22Rv1 (cell line): ENCODE measurements at regions not wholly inside any gene's neighbourhood (a gene's known extent, or its start where the extent isn't known, plus 50 kb on each side); places are given as distances from the start of the nearest gene placed in this dataset.
"Not testable (repeated sequence)": the region's sequence is repeated elsewhere in the genome, so short reads cannot be mapped to it uniquely, and the experiment has no call there.

Experiments used
- CTCF ChIP-seq: fragments of 450-650 bp; IDR thresholded peaks from 2 replicates; pipeline ENCODE4 v1.5.1; 2017; ENCODE audit warnings: mild to moderate bottlenecking
- ZFX ChIP-seq: fragments of 450-650 bp; IDR thresholded peaks from 2 replicates; pipeline ENCODE4 v1.6.1; 2017; ENCODE audit warnings: antibody characterized with exemption, borderline replicate concordance

- TF ChIP-seq CTCF, ZFX: not testable (repeated sequence)
Observed at GRCh38 chr6:115589072-115589471, 471.6 kb downstream of the FRK start.
